Cardiac muscle cell (in vitro differentiated cells and primary cell): ENCODE measurements at regions not wholly inside any gene's neighbourhood (a gene's known extent, or its start where the extent isn't known, plus 50 kb on each side); places are given as distances from the start of the nearest gene placed in this dataset.

Experiments used
- DNase-seq, 2 donors: peaks; one replicate each; pipeline versions ENCODE4 v3.0.0 to v3.0.0-alpha.2; 2010 to 2017; ENCODE audit warnings: low read depth in 1 of 2, low spot score in 1 of 2
- H3K27ac ChIP-seq: fragments of 200-600 bp; sonication (generic); 2 replicates; pipeline ENCODE4 v1.5.1; 2016
- H3K27me3 ChIP-seq: fragments of 200-600 bp; sonication (generic); 2 replicates; pipeline ENCODE4 v1.6.0; 2016; ENCODE audit warnings: control low read depth
- H3K36me3 ChIP-seq: fragments of 200-600 bp; sonication (generic); 2 replicates; pipeline ENCODE4 v1.5.1; 2016; ENCODE audit warnings: control low read depth
- H3K4me1 ChIP-seq: fragments of 200-600 bp; sonication (generic); 2 replicates; pipeline ENCODE4 v1.8.1; 2017; ENCODE audit warnings: low read depth, mild to moderate bottlenecking, mixed run types
- H3K4me3 ChIP-seq: fragments of 200-600 bp; sonication (generic); 2 replicates; pipeline ENCODE4 v1.5.1; 2016; ENCODE audit warnings: mild to moderate bottlenecking
- H3K9me3 ChIP-seq: fragments of 200-600 bp; sonication (generic); 2 replicates; pipeline ENCODE4 v1.5.1; 2017; ENCODE audit warnings: low read depth, mild to moderate bottlenecking, control low read depth
- TF ChIP-seq, protein P1 (sequence below): IDR thresholded peaks from 2 replicates; pipeline ENCODE4 v1.5.1; 2012; ENCODE audit warnings: low read depth, mild to moderate bottlenecking, low read length

DNA sequence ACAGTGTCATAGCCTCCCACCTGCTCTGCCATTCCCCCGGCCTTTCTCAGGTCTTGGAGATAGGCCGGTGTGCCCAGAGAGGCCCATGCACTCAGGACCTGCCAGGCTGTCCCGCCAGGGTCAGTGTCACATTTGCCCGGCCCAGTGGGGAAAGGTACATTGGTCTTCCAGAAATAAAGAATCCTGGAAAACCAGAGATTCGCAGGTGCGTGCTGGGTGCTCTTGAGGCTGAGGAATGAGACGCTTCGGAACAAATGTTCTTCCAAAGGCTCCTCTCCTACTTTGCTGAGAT is 205.8 kb upstream of the RTL1 start:
- H3K27me3 ChIP-seq = no peaks in the 10 kb centered on the region
- no peak overlapping the region for H3K27ac ChIP-seq
- H3K36me3 ChIP-seq = no peaks in the 10 kb centered on the region
- no peaks in the 10 kb centered on the region for H3K9me3 ChIP-seq
- H3K4me1 ChIP-seq = peaks cover 10% of the 10 kb centered on the region
- TF ChIP-seq, protein P1, sequence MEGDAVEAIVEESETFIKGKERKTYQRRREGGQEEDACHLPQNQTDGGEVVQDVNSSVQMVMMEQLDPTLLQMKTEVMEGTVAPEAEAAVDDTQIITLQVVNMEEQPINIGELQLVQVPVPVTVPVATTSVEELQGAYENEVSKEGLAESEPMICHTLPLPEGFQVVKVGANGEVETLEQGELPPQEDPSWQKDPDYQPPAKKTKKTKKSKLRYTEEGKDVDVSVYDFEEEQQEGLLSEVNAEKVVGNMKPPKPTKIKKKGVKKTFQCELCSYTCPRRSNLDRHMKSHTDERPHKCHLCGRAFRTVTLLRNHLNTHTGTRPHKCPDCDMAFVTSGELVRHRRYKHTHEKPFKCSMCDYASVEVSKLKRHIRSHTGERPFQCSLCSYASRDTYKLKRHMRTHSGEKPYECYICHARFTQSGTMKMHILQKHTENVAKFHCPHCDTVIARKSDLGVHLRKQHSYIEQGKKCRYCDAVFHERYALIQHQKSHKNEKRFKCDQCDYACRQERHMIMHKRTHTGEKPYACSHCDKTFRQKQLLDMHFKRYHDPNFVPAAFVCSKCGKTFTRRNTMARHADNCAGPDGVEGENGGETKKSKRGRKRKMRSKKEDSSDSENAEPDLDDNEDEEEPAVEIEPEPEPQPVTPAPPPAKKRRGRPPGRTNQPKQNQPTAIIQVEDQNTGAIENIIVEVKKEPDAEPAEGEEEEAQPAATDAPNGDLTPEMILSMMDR = no peak
- DNase-seq = no peak
- H3K4me3 ChIP-seq = no peak overlapping the region

DNA sequence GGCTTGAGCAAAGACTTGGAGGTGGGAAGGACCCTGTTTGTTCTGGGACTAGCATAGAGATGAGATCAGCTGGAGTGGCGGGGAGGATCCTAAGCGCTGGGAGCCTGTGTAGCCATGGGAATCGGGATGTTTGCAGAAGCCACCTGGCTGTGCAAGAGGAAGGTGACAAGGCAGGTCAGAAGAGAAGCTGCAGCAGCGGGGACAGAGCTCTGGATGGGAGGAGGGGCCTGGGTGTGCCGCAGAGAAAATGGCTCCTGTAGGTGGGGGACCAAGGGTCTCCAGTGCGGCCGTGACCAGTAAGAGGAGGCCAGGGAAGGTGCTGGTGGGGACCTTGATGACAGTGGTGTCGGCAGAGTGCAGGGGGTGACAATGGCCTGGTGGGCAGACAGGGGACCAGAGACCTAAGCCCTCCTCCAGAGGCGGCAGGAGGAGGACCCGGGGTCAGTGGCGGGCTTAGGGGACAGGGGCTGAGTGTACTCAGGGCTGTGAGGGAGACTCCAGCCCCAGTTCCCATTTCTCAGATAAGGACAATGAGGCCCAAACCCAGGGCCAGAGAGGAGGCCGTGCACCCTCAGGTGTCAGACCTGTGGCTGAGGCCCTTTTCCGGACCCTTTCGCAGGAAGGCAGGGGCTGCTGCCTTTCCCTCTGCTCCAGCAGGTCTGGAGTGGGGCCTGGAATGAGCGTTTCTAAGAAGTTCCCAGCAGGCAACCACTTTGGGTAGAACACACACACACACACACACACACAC is 206.6 kb upstream of the RTL1 start:
- no peaks in the 10 kb centered on the region for H3K9me3 ChIP-seq
- H3K4me3 ChIP-seq = no peak overlapping the region
- TF ChIP-seq, protein P1 = no peak
- no peaks in the 10 kb centered on the region for H3K27me3 ChIP-seq
- H3K27ac ChIP-seq = no peak overlapping the region
- no peaks in the 10 kb centered on the region for H3K36me3 ChIP-seq
- H3K4me1 ChIP-seq = peaks cover 10% of the 10 kb centered on the region
- no peak for DNase-seq

DNA sequence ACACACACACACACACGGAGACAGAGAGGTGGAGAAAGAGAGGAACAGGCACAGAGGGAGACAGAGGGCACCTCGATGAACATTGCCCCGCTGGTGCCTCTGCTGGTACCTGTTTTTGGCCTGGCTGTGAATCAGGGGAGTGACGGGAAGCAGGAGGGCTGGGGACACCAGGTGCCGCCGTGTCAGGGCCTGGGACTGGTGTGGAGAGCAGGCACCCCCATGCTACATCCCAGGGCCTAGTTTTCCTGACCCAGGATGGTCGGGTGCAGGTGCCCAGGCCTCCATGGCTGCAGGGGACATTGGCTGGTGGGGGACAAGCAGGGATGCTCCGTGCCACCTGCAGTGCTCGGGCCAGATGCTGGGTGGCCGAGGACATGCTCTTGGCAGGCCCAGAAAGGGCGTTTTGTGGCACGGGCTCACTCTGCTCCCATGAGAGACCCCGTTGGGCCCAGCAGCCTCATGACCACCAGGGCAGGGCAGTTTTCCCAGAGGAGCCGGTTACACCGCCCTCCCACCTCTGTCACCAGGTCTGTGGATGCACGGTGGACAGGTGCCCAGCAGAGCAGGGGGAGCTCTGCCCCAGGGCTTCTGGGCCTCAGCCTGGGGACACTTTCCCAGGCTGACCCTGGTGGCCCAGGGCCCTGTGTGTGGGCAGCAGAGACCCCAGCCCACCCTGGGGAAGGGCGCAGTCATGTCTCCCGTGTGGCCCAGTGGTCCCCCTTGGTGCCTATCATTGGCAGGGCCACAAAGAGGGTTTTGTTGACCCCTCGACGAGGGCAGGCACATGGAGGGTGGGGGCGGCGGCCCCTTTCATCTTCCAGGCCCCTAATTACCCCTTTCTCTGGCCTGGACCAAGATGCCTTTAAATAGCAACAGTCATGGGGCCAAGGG is 207.5 kb upstream of the RTL1 start:
- H3K4me1 ChIP-seq = peaks cover 10% of the 10 kb centered on the region
- no peak overlapping the region for H3K27ac ChIP-seq
- no peak for DNase-seq
- H3K36me3 ChIP-seq = no peaks in the 10 kb centered on the region
- H3K9me3 ChIP-seq = no peaks in the 10 kb centered on the region
- no peaks in the 10 kb centered on the region for H3K27me3 ChIP-seq
- no peak overlapping the region for H3K4me3 ChIP-seq
- TF ChIP-seq, protein P1 = no peak

DNA sequence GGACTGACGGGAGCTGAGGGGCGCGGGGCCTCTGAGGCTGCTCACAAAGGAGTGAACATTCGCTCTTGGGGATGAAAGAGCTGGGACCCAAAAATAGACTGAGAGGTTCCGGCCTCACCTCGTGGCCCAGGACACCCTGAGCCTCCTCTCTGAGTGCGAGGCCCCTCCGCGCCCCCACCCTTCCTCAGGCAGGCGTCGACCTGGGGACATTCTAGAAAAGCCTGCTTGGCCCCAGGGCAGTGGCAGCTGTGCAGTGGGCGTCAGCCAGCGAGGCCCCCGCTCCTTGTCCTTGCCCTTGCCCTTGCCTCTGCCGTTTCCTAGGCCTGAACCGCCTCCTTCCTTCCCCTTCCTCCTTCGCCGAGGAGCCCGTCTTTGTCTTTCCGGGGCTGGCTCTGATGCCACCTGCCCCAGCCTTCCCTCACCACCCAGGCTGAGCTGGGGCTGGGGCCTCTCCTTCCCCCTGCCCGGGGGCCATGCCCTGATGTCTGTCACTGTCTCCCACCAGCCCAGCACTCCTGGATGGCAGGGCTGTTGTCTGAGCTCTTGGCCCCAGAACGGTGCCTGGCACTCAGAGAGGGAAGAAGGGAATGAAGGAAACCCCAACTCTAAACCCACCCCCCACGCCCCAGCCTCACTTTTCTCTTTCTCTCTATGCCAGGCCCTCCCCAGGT is 208.2 kb upstream of the RTL1 start:
- Histone ChIP-seq H3K9me3 (no peaks in the 10 kb centered on the region), H3K4me1 (peaks cover 10% of the 10 kb centered on the region), H3K27ac (no peak overlapping the region), H3K36me3 (no peaks in the 10 kb centered on the region), H3K4me3 (no peak overlapping the region), H3K27me3 (no peaks in the 10 kb centered on the region)
- DNase-seq = peak in 1 of 2 donors; percentile 38
- TF ChIP-seq, protein P1 = no peak

DNA sequence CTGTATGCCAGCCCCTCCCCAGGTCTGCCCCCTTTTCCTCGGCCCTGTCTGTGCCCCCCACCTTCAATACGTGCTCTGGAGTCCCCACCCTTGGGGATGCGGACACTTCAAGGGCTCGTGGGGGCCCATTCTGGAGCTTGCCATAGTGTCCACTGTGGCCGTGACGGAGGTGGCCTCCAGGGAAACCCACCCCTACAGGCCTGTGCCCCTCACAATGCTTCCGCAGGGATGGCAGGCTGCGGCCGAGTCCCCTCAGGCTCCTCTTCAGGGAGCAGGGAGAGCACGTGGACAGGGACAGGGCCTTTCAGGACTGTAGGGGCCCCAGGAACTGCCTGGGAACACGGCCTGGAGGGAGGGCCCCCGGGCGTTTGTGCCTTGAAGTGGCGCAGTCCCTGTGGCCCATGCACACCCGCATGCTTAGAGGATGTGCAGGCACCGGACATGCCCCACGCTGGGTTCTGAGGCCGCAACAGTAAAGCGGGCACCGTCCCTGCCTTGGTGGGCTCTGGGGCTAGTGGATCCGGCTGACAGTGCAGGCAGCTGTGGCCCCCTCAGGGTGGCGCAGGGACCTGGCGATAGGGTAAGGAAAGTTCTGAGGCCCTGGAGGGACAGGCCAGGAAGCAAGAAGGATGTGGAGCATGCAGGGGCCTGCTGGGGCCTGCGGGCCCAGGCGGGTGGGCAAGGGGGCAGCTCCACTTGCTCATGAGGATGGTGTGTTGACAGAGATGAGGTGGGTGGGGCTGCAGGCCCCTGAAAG is 209.0 kb upstream of the RTL1 start:
- Histone ChIP-seq H3K9me3 (no peaks in the 10 kb centered on the region), H3K27ac (no peak overlapping the region), H3K36me3 (no peaks in the 10 kb centered on the region), H3K27me3 (no peaks in the 10 kb centered on the region), H3K4me1 (peaks cover 10% of the 10 kb centered on the region), H3K4me3 (no peak overlapping the region)
- TF ChIP-seq, protein P1 = no peak
- DNase-seq = no peak
